Naive B cell (primary cell): ENCODE measurements at regions not wholly inside any gene's neighbourhood (a gene's known extent, or its start where the extent isn't known, plus 50 kb on each side); places are given as distances from the start of the nearest gene placed in this dataset.

Source experiments
- ATAC-seq, 2 donors: fragments of 150-1000 bp; cut with Tn5 transposase; 2 replicates each; pipeline ENCODE4 v1.10.0; 2021; ENCODE audit warnings: low read depth in 2 of 2, mild to moderate bottlenecking in 2 of 2, moderate library complexity in 2 of 2
- DNase-seq: peaks from one replicate; pipeline ENCODE4 v3.0.0; 2022
- H3K27ac Mint-ChIP-seq, 6 donors: one replicate each; pipeline ENCODE4 v1.8.0; 2020 to 2022; ENCODE audit warnings: mild to moderate bottlenecking in 6 of 6, mixed read lengths in 6 of 6, moderate library complexity in 5 of 6, inconsistent platforms in 2 of 6
- H3K27me3 Mint-ChIP-seq, 3 donors: one replicate each; pipeline ENCODE4 v1.8.0; 2021 to 2022; ENCODE audit warnings: mixed read lengths in 3 of 3, mild to moderate bottlenecking in 1 of 3
- H3K36me3 Mint-ChIP-seq, 2 donors: one replicate each; pipeline ENCODE4 v1.8.0; 2020 to 2022; ENCODE audit warnings: mixed read lengths in 2 of 2, inconsistent platforms in 1 of 2, mild to moderate bottlenecking in 1 of 2
- H3K4me1 Mint-ChIP-seq, 3 donors: one replicate each; pipeline ENCODE4 v1.8.0; 2020 to 2022; ENCODE audit warnings: mixed read lengths in 3 of 3, inconsistent platforms in 1 of 3, mild to moderate bottlenecking in 1 of 3, moderate library complexity in 1 of 3
- H3K4me3 Mint-ChIP-seq, 8 donors: one replicate each; pipeline ENCODE4 v1.8.0; 2020 to 2022; ENCODE audit warnings: mild to moderate bottlenecking in 8 of 8, mixed read lengths in 8 of 8, moderate library complexity in 8 of 8, inconsistent platforms in 2 of 8
- H3K9me3 Mint-ChIP-seq, 7 donors: one replicate each; pipeline ENCODE4 v1.8.0; 2020 to 2022; ENCODE audit warnings: mixed read lengths in 7 of 7, mild to moderate bottlenecking in 5 of 7, inconsistent platforms in 2 of 7, moderate library complexity in 1 of 7

GRCh38 chr22:35475545-35475944 is 65.1 kb upstream of the RASD2 start:
- H3K27ac Mint-ChIP-seq = peak overlapping the region in 1 of 6 donors; percentile 89
- H3K4me3 Mint-ChIP-seq = no peak overlapping the region
- H3K36me3 Mint-ChIP-seq = peaks cover 20 to 31% of the 10 kb centered on the region in 2 donors
- DNase-seq (no peak), ATAC-seq (no peak)
- peaks cover 29 to 65% (median 31%) of the 10 kb centered on the region in 3 donors for H3K27me3 Mint-ChIP-seq
- peaks cover 0 to 13% (median 3%) of the 10 kb centered on the region in 7 donors for H3K9me3 Mint-ChIP-seq
- peaks cover 10 to 20% (median 17%) of the 10 kb centered on the region in 3 donors for H3K4me1 Mint-ChIP-seq

- DNase-seq (no peak), ATAC-seq (no peak)
- peaks cover 37 to 73% (median 39%) of the 10 kb centered on the region in 3 donors for H3K27me3 Mint-ChIP-seq
- no peak overlapping the region for H3K4me3 Mint-ChIP-seq
- H3K27ac Mint-ChIP-seq = peak overlapping the region in 1 of 6 donors; percentile 13
- H3K4me1 Mint-ChIP-seq = peaks cover 18 to 27% (median 25%) of the 10 kb centered on the region in 3 donors
- peaks cover 0 to 5% (median 0%) of the 10 kb centered on the region in 7 donors for H3K9me3 Mint-ChIP-seq
- peaks cover 12 to 23% of the 10 kb centered on the region in 2 donors for H3K36me3 Mint-ChIP-seq
These were observed 64.3 kb upstream of the RASD2 start for GRCh38 chr22:35476341-35476740.

DNA sequence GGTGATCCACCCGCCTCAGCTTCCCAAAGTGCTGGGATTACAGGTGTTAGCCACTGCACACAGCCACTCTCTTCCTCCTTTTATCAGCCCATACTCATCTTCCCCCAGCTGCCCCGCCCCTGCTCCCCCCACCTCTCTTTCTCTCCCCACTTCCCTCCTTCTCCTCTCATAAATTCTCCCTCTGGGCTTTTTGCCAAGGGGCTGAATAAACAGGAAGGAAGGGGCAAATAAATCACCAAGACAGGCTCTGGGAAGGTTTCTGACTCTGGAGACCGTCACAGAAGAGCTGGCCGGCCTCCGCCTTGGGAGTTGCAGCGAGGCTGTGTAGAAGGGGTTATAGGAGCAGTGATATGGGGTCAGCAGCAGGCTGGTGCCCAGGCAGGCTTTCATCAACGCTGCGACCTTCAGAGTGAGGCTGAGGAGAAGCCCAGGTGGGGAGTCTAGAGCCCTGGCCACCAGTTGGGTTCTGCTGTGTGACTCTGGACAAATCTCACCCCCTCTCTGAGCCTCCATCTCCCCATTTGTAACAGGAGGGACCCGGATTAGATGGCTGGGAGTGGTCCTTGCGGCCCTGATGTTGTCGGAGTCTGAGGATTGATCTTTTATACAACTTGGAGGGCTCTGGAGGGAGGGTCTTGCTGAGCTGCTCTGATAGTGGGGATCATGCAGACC is 62.6 kb upstream of the RASD2 start:
- Mint-ChIP-seq H3K4me1 (peaks cover 20 to 27% (median 27%) of the 10 kb centered on the region in 3 donors), H3K27me3 (peaks cover 46 to 84% (median 50%) of the 10 kb centered on the region in 3 donors), H3K36me3 (peaks cover 7 to 9% of the 10 kb centered on the region in 2 donors), H3K27ac (no peak overlapping the region), H3K9me3 (peaks cover 0 to 7% (median 3%) of the 10 kb centered on the region in 7 donors), H3K4me3 (no peak overlapping the region)
- ATAC-seq (no peak), DNase-seq (no peak)

DNA sequence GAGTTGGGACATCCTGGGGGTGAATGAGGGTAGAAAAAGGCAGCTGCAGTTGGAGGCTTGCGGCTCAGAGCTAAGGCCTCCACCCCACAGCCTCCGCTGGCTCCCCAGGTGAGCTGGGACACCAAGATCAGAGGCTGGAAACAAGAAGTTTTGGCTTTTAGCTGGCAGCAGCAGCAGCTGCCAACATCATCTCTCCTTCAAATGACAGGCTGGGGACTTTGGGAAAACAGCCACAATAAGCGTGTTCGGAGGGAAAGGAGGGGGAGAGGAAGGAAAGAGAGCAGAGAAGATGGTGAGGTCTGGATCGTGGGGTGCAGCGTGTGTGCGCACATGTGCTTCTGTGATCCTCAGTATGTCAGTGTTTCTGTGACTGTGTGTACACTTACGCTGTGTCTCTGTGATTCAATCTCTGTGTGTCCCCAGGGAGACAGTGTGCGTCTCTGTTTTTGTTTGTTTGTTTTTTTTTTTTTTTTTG is 62.0 kb upstream of the RASD2 start:
- DNase-seq (no peak), ATAC-seq (no peak)
- Mint-ChIP-seq H3K4me1 (peaks cover 20 to 27% (median 27%) of the 10 kb centered on the region in 3 donors), H3K9me3 (peaks cover 0 to 7% (median 3%) of the 10 kb centered on the region in 7 donors), H3K27ac (no peak overlapping the region), H3K36me3 (peaks cover 2 to 3% of the 10 kb centered on the region in 2 donors), H3K4me3 (no peak overlapping the region), H3K27me3 (peaks cover 45 to 83% (median 50%) of the 10 kb centered on the region in 3 donors)

DNA sequence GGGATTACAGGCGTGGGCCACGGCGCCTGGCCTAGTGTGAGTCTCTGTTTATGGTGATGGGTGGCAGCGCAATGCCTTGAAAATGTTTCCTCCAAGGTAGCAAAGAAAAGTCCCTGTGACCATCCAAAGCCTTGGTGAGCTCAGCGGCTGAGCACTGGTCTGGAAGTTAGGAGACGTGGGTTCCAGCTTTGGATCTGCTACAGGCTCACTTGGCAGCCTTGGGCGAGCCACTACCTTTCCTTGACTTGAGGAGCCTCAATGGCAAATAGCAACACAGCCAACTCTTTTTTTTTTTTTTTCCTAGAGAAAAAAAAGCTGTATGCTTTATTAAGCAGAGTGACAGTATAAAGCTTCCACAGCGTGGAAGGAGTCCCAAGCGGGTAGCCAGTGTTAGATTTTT is 61.3 kb upstream of the RASD2 start:
- Mint-ChIP-seq H3K4me1 (peaks cover 20 to 27% (median 27%) of the 10 kb centered on the region in 3 donors), H3K36me3 (no peaks in the 10 kb centered on the region), H3K27me3 (peaks cover 46 to 83% (median 50%) of the 10 kb centered on the region in 3 donors), H3K4me3 (no peak overlapping the region), H3K27ac (peak overlapping the region in 1 of 6 donors; percentile 41), H3K9me3 (peaks cover 0 to 7% (median 3%) of the 10 kb centered on the region in 7 donors)
- no peak for ATAC-seq
- DNase-seq = no peak

DNA sequence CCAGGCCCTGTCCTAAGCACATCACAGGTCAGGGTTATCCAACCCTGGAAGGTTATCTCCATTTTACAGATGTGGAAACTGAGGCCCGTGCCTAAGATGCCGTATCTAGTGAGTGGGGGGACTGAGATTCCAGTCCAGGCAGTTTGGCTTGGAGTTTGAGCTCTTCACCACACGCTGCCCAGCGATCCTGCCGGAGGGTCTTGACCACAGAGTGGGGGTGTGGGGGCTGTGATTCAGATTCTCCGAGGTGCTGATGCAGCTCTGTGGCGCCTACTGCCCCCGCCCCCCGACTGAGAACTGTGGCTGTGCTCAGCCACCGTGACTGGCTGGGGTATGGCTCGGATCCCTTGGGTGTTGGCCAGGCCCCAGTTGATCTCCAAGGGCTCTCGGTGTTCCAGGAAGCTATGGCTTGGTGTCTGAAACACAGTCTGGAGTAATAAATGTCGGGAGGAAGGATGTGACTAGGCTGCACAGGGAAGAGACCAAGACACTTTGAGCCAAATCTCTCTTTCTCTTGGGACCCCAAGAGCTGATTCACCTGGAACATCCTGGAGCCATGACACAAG is 60.6 kb upstream of the RASD2 start:
- Mint-ChIP-seq H3K4me3 (no peak overlapping the region), H3K9me3 (peaks cover 0 to 7% (median 3%) of the 10 kb centered on the region in 7 donors), H3K27ac (no peak overlapping the region), H3K36me3 (no peaks in the 10 kb centered on the region), H3K4me1 (peaks cover 20 to 27% (median 27%) of the 10 kb centered on the region in 3 donors), H3K27me3 (peaks cover 50 to 83% (median 50%) of the 10 kb centered on the region in 3 donors)
- DNase-seq (no peak), ATAC-seq (no peak)

- H3K9me3 Mint-ChIP-seq = peaks cover 0 to 7% (median 3%) of the 10 kb centered on the region in 7 donors
- ATAC-seq (no peak), DNase-seq (no peak)
- peaks cover 20 to 27% (median 22%) of the 10 kb centered on the region in 3 donors for H3K4me1 Mint-ChIP-seq
- no peaks in the 10 kb centered on the region for H3K36me3 Mint-ChIP-seq
- H3K27me3 Mint-ChIP-seq = peaks cover 50 to 79% (median 53%) of the 10 kb centered on the region in 3 donors
- H3K27ac Mint-ChIP-seq = peak overlapping the region in 2 of 6 donors; percentile 66 to 75
- H3K4me3 Mint-ChIP-seq = peak overlapping the region in 1 of 8 donors; percentile 24
These were observed 59.7 kb upstream of the RASD2 start for GRCh38 chr22:35480627-35481550.

DNA sequence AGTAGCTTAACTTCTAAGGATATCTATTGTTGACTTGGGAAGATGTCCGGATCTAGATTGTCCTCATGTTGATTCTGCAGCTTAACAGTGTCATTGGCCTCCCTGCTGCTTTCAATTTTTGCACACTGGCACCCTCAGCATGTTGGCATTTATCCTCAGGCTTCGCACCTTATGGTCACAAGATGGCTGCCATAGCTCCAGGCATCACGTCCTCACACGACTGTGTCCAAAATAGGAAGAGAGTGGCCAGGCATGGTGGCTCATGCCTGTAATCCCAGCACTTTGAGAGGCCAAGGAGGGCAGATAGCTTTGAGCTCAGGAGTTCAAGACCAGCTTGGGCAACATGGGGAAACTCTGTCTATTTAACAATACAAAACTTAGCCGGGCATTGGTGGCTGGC is 58.3 kb upstream of the RASD2 start:
- Mint-ChIP-seq H3K27ac (no peak overlapping the region), H3K36me3 (peaks cover 0 to 6% of the 10 kb centered on the region in 2 donors), H3K9me3 (peaks cover 0 to 7% (median 3%) of the 10 kb centered on the region in 7 donors), H3K27me3 (peaks cover 41 to 77% (median 61%) of the 10 kb centered on the region in 3 donors), H3K4me3 (no peak overlapping the region), H3K4me1 (peaks cover 22 to 27% (median 24%) of the 10 kb centered on the region in 3 donors)
- DNase-seq = no peak
- ATAC-seq = no peak

DNA sequence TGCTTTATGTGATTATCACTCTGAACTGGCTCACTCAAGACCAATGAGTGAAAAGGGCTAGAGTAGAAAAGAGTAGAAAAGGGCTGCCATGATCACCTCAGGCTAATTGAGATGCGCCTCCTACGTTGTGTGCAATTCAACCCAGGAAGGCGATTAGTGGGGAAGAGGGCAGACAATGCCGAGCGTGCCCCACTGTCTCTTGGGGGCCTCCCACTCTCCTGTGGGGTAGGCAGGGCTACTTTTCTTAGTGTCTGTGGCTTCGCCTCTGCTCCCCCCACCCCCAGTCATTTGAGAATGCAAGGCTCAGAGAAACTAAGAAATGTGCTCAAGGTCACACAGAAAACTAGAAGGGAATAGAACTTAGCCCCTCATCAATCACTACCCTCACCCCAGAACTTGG is 57.7 kb upstream of the RASD2 start:
- Mint-ChIP-seq H3K36me3 (peaks cover 0 to 6% of the 10 kb centered on the region in 2 donors), H3K9me3 (peaks cover 0 to 7% (median 3%) of the 10 kb centered on the region in 7 donors), H3K27me3 (peaks cover 41 to 75% (median 56%) of the 10 kb centered on the region in 3 donors), H3K27ac (no peak overlapping the region), H3K4me3 (no peak overlapping the region), H3K4me1 (peaks cover 19 to 23% (median 22%) of the 10 kb centered on the region in 3 donors)
- DNase-seq = no peak
- ATAC-seq = no peak

DNA sequence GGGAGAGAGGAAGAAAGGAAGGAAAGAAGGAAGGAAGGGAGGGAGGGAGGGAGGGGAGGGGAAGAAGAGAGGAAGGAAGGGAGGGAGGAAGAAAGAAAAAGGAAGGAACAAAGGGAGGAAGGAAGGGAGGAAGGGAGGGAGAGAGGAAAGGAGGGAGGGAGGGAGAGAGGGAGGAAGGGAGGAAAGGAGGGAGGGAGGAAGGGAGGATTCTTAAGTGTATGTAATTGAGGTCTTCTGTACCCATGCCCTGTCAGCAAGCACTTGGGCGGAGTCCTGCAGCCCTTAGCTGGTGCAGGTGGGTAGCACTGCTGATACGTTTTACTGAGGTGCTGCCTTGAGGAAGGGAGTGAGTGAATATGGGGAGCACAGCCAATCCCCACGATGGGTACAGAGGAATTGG is 56.9 kb upstream of the RASD2 start:
- no peak overlapping the region for H3K27ac Mint-ChIP-seq
- DNase-seq = no peak
- peaks cover 0 to 6% of the 10 kb centered on the region in 2 donors for H3K36me3 Mint-ChIP-seq
- peaks cover 38 to 73% (median 48%) of the 10 kb centered on the region in 3 donors for H3K27me3 Mint-ChIP-seq
- H3K4me1 Mint-ChIP-seq = peaks cover 16 to 20% (median 17%) of the 10 kb centered on the region in 3 donors
- peaks cover 0 to 7% (median 3%) of the 10 kb centered on the region in 7 donors for H3K9me3 Mint-ChIP-seq
- H3K4me3 Mint-ChIP-seq = no peak overlapping the region
- ATAC-seq = no peak

DNA sequence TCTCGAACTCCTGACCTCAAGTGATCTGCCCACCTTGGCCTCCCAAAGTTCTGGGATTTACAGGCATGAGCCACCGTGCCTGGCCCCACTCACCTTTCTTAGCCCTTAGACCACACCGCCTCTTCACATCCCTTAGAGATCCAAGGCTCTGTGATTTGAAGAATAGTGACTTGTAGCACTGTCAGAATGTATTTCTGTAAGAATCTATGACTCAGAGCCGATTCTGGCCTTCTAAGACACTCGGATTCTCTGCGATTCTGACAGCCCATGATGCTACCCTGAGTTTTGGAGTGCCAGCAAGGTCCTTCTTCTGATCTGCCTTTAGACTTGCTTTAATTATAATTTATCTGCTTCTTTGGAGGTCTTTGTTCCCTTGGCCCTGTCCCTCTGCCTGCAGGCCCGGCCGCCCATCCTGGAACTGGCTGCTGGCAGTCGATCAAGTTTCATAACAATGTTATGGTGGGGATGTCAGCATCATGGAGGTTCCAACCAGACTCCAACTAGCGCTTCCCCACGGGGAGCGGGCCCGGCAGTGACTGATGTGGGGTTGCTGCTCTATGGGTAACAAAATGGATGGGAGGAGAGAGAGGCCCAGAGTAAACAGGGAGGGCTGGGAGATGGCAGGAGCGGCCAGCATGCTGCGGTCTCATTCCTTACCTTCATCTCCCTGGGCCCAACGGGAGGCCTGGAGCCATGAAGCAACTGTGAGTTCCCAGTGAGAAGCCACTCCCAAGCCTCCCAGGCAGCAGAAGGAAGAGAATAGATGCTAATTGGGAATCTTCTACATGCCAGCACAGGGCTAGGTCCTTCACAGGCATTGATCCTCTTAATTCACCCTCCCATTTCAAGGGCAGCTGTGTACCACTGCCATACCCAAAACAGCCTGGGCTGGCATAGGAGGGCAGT is 55.7 kb upstream of the RASD2 start:
- H3K27me3 Mint-ChIP-seq = peaks cover 31 to 64% (median 39%) of the 10 kb centered on the region in 3 donors
- peaks cover 14 to 20% (median 16%) of the 10 kb centered on the region in 3 donors for H3K4me1 Mint-ChIP-seq
- H3K27ac Mint-ChIP-seq = no peak overlapping the region
- H3K36me3 Mint-ChIP-seq = peaks cover 0 to 6% of the 10 kb centered on the region in 2 donors
- DNase-seq (no peak), ATAC-seq (no peak)
- peaks cover 0 to 7% (median 3%) of the 10 kb centered on the region in 7 donors for H3K9me3 Mint-ChIP-seq
- H3K4me3 Mint-ChIP-seq = no peak overlapping the region

GRCh38 chr22:35486116-35486631 is 54.5 kb upstream of the RASD2 start:
- peaks cover 19 to 58% (median 32%) of the 10 kb centered on the region in 3 donors for H3K27me3 Mint-ChIP-seq
- H3K27ac Mint-ChIP-seq = peak overlapping the region in 2 of 6 donors; percentile 54 to 82
- DNase-seq (no peak), ATAC-seq (no peak)
- peaks cover 2 to 8% (median 4%) of the 10 kb centered on the region in 3 donors for H3K4me1 Mint-ChIP-seq
- H3K36me3 Mint-ChIP-seq = peaks cover 0 to 6% of the 10 kb centered on the region in 2 donors
- H3K9me3 Mint-ChIP-seq = peaks cover 0 to 7% (median 3%) of the 10 kb centered on the region in 7 donors
- no peak overlapping the region for H3K4me3 Mint-ChIP-seq
